ENCODE measurements at regions not wholly inside any gene's neighbourhood (a gene's known extent, or its start where the extent isn't known, plus 50 kb on each side); places are given as distances from the start of the nearest gene placed in this dataset.
"Not testable (repeated sequence)": the region's sequence is repeated elsewhere in the genome, so short reads cannot be mapped to it uniquely, and the experiment has no call there.

- H3K27ac ChIP-seq, result no peak overlapping the region
- H3K4me1 ChIP-seq (replicated peaks in 1 of 2), result peaks cover 0 to 5% of the 10 kb centered on the region in 2 donors
- ATAC-seq (replicated peaks in 6 of 8), result no peak
- WGBS, 10 experiments, result 0 to 71% (median 20%) methylated on average over 1 of the region's 1 CpG; no CpG with 5 or more reads in 5 of the 10 experiments
- in situ Hi-C loops (cut with MboI; ENCODE audit: low pct_unique_long_range_greater_than_20kb in 2 of 9, low sequenced_read_pairs in 9 of 9, unreplicated experiment in 9 of 9), result no loop called here
- no peak overlapping the region for H3K4me3 ChIP-seq
These were observed 102.7 kb upstream of the PELI1 start for GRCh38 chr2:64246962-64247361.

GRCh38 chr2:64249426-64249825 is 105.2 kb upstream of the PELI1 start:
- H3K4me1 ChIP-seq (replicated peaks in 1 of 2), result peaks cover 0 to 5% of the 10 kb centered on the region in 2 donors
- no peak overlapping the region for H3K4me3 ChIP-seq
- ATAC-seq (replicated peaks in 6 of 8), result no peak
- 60 to 100% (median 100%) methylated on average over 1 to 3 of the region's 3 CpGs; no CpG with 5 or more reads in 5 of the 10 experiments for WGBS, 10 experiments
- in situ Hi-C loops (cut with MboI; ENCODE audit: low pct_unique_long_range_greater_than_20kb in 2 of 9, low sequenced_read_pairs in 9 of 9, unreplicated experiment in 9 of 9), result no loop called here
- H3K27ac ChIP-seq, result no peak overlapping the region

GRCh38 chr2:64250063-64250462 is 105.8 kb upstream of the PELI1 start:
- Histone ChIP-seq H3K4me1 (replicated peaks in 1 of 2) (peaks cover 0 to 5% of the 10 kb centered on the region in 2 donors), H3K4me3 (no peak overlapping the region), H3K27ac (no peak overlapping the region)
- ATAC-seq (replicated peaks in 6 of 8), result no peak
- in situ Hi-C loops (cut with MboI; ENCODE audit: low pct_unique_long_range_greater_than_20kb in 2 of 9, low sequenced_read_pairs in 9 of 9, unreplicated experiment in 9 of 9), result no loop called here
- WGBS, 10 experiments, result 67 to 100% (median 81%) methylated on average over 1 to 2 of the region's 2 CpGs; no CpG with 5 or more reads in 5 of the 10 experiments

GRCh38 chr2:64250751-64251423 is 106.7 kb upstream of the PELI1 start:
- H3K4me3 ChIP-seq, result no peak overlapping the region
- in situ Hi-C loops (cut with MboI; ENCODE audit: low pct_unique_long_range_greater_than_20kb in 2 of 9, low sequenced_read_pairs in 9 of 9, unreplicated experiment in 9 of 9), result no loop called here

GRCh38 chr2:64251497-64252250 is 107.5 kb upstream of the PELI1 start:
- WGBS, 10 experiments, result 17 to 100% (median 45%) methylated on average over 1 to 4 of the region's 5 CpGs; no CpG with 5 or more reads in 2 of the 10 experiments
- in situ Hi-C loops (cut with MboI; ENCODE audit: low pct_unique_long_range_greater_than_20kb in 2 of 9, low sequenced_read_pairs in 9 of 9, unreplicated experiment in 9 of 9), result no loop called here
- Histone ChIP-seq H3K4me1 (replicated peaks in 1 of 2) (peaks cover 0 to 5% of the 10 kb centered on the region in 2 donors), H3K4me3 (no peak overlapping the region), H3K27ac (no peak overlapping the region)
- peak in 1 of 8 experiments; percentile 18 for ATAC-seq (replicated peaks in 6 of 8)

More at GRCh38 chr2:64250751-64251423, 106.7 kb upstream of the PELI1 start:
- WGBS, 10 experiments, result 60 to 100% (median 74%) methylated on average over 1 to 7 of the region's 7 CpGs
- Histone ChIP-seq H3K27ac (no peak overlapping the region), H3K4me1 (replicated peaks in 1 of 2) (peaks cover 0 to 5% of the 10 kb centered on the region in 2 donors)
- ATAC-seq (replicated peaks in 6 of 8), result peak in 3 of 8 experiments; percentile 24 to 77 (median 37)

- H3K4me3 ChIP-seq; in situ Hi-C loops (cut with MboI; ENCODE audit: low pct_unique_long_range_greater_than_20kb in 2 of 9, low sequenced_read_pairs in 9 of 9, unreplicated experiment in 9 of 9); H3K27ac ChIP-seq; ATAC-seq (replicated peaks in 6 of 8); H3K4me1 ChIP-seq (replicated peaks in 1 of 2): not testable (repeated sequence)
- WGBS, 10 experiments, result 57 to 100% (median 76%) methylated on average over 1 to 4 of the region's 11 CpGs; no CpG with 5 or more reads in 2 of the 10 experiments
These were observed 108.2 kb upstream of the PELI1 start for GRCh38 chr2:64252251-64252978.

GRCh38 chr2:64253421-64253820 is 109.2 kb upstream of the PELI1 start:
- ATAC-seq (replicated peaks in 6 of 8); H3K27ac ChIP-seq; H3K4me1 ChIP-seq (replicated peaks in 1 of 2); H3K4me3 ChIP-seq; in situ Hi-C loops (cut with MboI; ENCODE audit: low pct_unique_long_range_greater_than_20kb in 2 of 9, low sequenced_read_pairs in 9 of 9, unreplicated experiment in 9 of 9): not testable (repeated sequence)
- WGBS, 10 experiments, result no CpG with 5 or more reads among the region's 9 CpGs

- H3K27ac ChIP-seq, result no peak overlapping the region
- in situ Hi-C loops (cut with MboI; ENCODE audit: low pct_unique_long_range_greater_than_20kb in 2 of 9, low sequenced_read_pairs in 9 of 9, unreplicated experiment in 9 of 9), result no loop called here
- WGBS, 10 experiments, result 88 to 100% (median 93%) methylated on average over 2 to 5 of the region's 5 CpGs
- peaks cover 9 to 14% of the 10 kb centered on the region in 2 donors for H3K4me1 ChIP-seq (replicated peaks in 1 of 2)
- ATAC-seq (replicated peaks in 6 of 8), result no peak
- H3K4me3 ChIP-seq, result no peak overlapping the region
These were observed 114.3 kb upstream of the PELI1 start for GRCh38 chr2:64258566-64258965.

GRCh38 chr2:64259312-64259711 is 115.1 kb upstream of the PELI1 start:
- 0 to 56% (median 38%) methylated on average over 1 to 2 of the region's 2 CpGs; no CpG with 5 or more reads in 6 of the 10 experiments for WGBS, 10 experiments
- in situ Hi-C loops (cut with MboI; ENCODE audit: low pct_unique_long_range_greater_than_20kb in 2 of 9, low sequenced_read_pairs in 9 of 9, unreplicated experiment in 9 of 9), result no loop called here
- peak in 6 of 8 experiments; percentile 37 to 91 (median 72) for ATAC-seq (replicated peaks in 6 of 8)
- Histone ChIP-seq H3K4me3 (no peak overlapping the region), H3K27ac (no peak overlapping the region), H3K4me1 (replicated peaks in 1 of 2) (peaks cover 9 to 14% of the 10 kb centered on the region in 2 donors)

GRCh38 chr2:64260093-64260803 is 116.0 kb upstream of the PELI1 start:
- Histone ChIP-seq H3K4me1 (replicated peaks in 1 of 2) (peaks cover 9 to 19% of the 10 kb centered on the region in 2 donors), H3K27ac (no peak overlapping the region), H3K4me3 (no peak overlapping the region)
- ATAC-seq (replicated peaks in 6 of 8), result no peak
- WGBS, 10 experiments, result 87 to 100% (median 93%) methylated on average over 1 to 6 of the region's 6 CpGs; no CpG with 5 or more reads in 3 of the 10 experiments
- in situ Hi-C loops (cut with MboI; ENCODE audit: low pct_unique_long_range_greater_than_20kb in 2 of 9, low sequenced_read_pairs in 9 of 9, unreplicated experiment in 9 of 9), result no loop called here

- 37 to 97% (median 81%) methylated on average over 1 to 9 of the region's 9 CpGs; no CpG with 5 or more reads in 1 of the 10 experiments for WGBS, 10 experiments
- H3K4me3 ChIP-seq, result no peak overlapping the region
- H3K4me1 ChIP-seq (replicated peaks in 1 of 2), result peaks cover 9 to 19% of the 10 kb centered on the region in 2 donors
- in situ Hi-C loops (cut with MboI; ENCODE audit: low pct_unique_long_range_greater_than_20kb in 2 of 9, low sequenced_read_pairs in 9 of 9, unreplicated experiment in 9 of 9), result no loop called here
- H3K27ac ChIP-seq, result no peak overlapping the region
- ATAC-seq (replicated peaks in 6 of 8), result no peak
These were observed 116.6 kb upstream of the PELI1 start for GRCh38 chr2:64260817-64261216.

GRCh38 chr2:64262071-64262470 is 117.9 kb upstream of the PELI1 start:
- WGBS, 10 experiments, result 17 to 100% (median 65%) methylated on average over 1 to 2 of the region's 3 CpGs; no CpG with 5 or more reads in 3 of the 10 experiments
- Histone ChIP-seq H3K4me1 (replicated peaks in 1 of 2) (peaks cover 9 to 19% of the 10 kb centered on the region in 2 donors), H3K27ac (peak overlapping the region in 1 of 2 donors; percentile 81), H3K4me3 (no peak overlapping the region)
- in situ Hi-C loops (cut with MboI; ENCODE audit: low pct_unique_long_range_greater_than_20kb in 2 of 9, low sequenced_read_pairs in 9 of 9, unreplicated experiment in 9 of 9), result no loop called here
- peak in 5 of 8 experiments; percentile 38 to 81 (median 57) for ATAC-seq (replicated peaks in 6 of 8)
